GM12874 (cell line): ENCODE measurements at regions not wholly inside any gene's neighbourhood (a gene's known extent, or its start where the extent isn't known, plus 50 kb on each side); places are given as distances from the start of the nearest gene placed in this dataset.

Experiments
- CTCF ChIP-seq: IDR thresholded peaks from 2 replicates; pipeline ENCODE4 v1.5.1; 2011; ENCODE audit warnings: low read depth, mild to moderate bottlenecking, control low read depth, low read length, moderate library complexity; ENCODE audit not compliant: insufficient read depth

GRCh38 chr4:16278178-16278577 lies 51.9 kb upstream of the TAPT1 start:
- no peak for TF ChIP-seq CTCF
